Erythroblast (primary cell): ENCODE measurements at regions not wholly inside any gene's neighbourhood (a gene's known extent, or its start where the extent isn't known, plus 50 kb on each side); places are given as distances from the start of the nearest gene placed in this dataset.

Source experiments
- GATA1 ChIP-seq: IDR thresholded peaks from 2 replicates; pipeline ENCODE4 v1.6.1; 2011; ENCODE audit warnings: low read depth, mild to moderate bottlenecking, control low read depth, low read length, moderate library complexity
- POLR2A ChIP-seq: IDR thresholded peaks from 2 replicates; pipeline ENCODE4 v1.6.1; 2011; ENCODE audit warnings: mild to moderate bottlenecking, low read length

- no peak for TF ChIP-seq POLR2A
- no peak for TF ChIP-seq GATA1
These were observed 222.6 kb downstream of the WDR11 start for GRCh38 chr10:121073728-121074127.
